ENCODE measurements at regions not wholly inside any gene's neighbourhood (a gene's known extent, or its start where the extent isn't known, plus 50 kb on each side); places are given as distances from the start of the nearest gene placed in this dataset.
A peak's percentile ranks its signal among the peaks of the same experiment; 100 is the strongest.

- DNase-seq (ENCODE audit: low spot score), result no peak
These were observed 84.8 kb downstream of the CPN2 start for GRCh38 chr3:194265996-194266964.

GRCh38 chr3:194267744-194268653 lies 83.1 kb downstream of the CPN2 start:
- no peak for DNase-seq (ENCODE audit: low spot score)

GRCh38 chr3:194268654-194269512 lies 82.2 kb downstream of the CPN2 start:
- DNase-seq (ENCODE audit: low spot score), result no peak

- DNase-seq (ENCODE audit: low spot score), result peak; percentile 75
These were observed 81.5 kb downstream of the CPN2 start for GRCh38 chr3:194269610-194270145.

- peak; percentile 78 for DNase-seq (ENCODE audit: low spot score)
These were observed 80.3 kb downstream of the CPN2 start for GRCh38 chr3:194270627-194271459.

GRCh38 chr3:194271460-194272035 lies 79.6 kb downstream of the CPN2 start:
- DNase-seq (ENCODE audit: low spot score), result no peak

GRCh38 chr3:194272221-194272620 lies 78.9 kb downstream of the CPN2 start:
- no peak for DNase-seq (ENCODE audit: low spot score)

GRCh38 chr3:194272861-194273742 lies 78.0 kb downstream of the CPN2 start:
- DNase-seq (ENCODE audit: low spot score), result peak; percentile 71

GRCh38 chr3:194273743-194274310 lies 77.3 kb downstream of the CPN2 start:
- DNase-seq (ENCODE audit: low spot score), result no peak

- no peak for DNase-seq (ENCODE audit: low spot score)
These were observed 76.6 kb downstream of the CPN2 start for GRCh38 chr3:194274424-194275085.

- DNase-seq (ENCODE audit: low spot score), result no peak
These were observed 75.8 kb downstream of the CPN2 start for GRCh38 chr3:194275291-194275690.

GRCh38 chr3:194275721-194276120 lies 75.4 kb downstream of the CPN2 start:
- DNase-seq (ENCODE audit: low spot score), result no peak

- DNase-seq (ENCODE audit: low spot score), result no peak
These were observed 74.4 kb downstream of the CPN2 start for GRCh38 chr3:194276768-194277103.

- DNase-seq (ENCODE audit: low spot score), result peak; percentile 72
These were observed 73.9 kb downstream of the CPN2 start for GRCh38 chr3:194277104-194277785.

- DNase-seq (ENCODE audit: low spot score), result peak; percentile 81
These were observed 73.4 kb downstream of the CPN2 start for GRCh38 chr3:194277786-194278130.

GRCh38 chr3:194278186-194278845 lies 72.8 kb downstream of the CPN2 start:
- no peak for DNase-seq (ENCODE audit: low spot score)

GRCh38 chr3:194279101-194279500 lies 72.0 kb downstream of the CPN2 start:
- no peak for DNase-seq (ENCODE audit: low spot score)
